H1 (cell line): ENCODE measurements at regions not wholly inside any gene's neighbourhood (a gene's known extent, or its start where the extent isn't known, plus 50 kb on each side); places are given as distances from the start of the nearest gene placed in this dataset.

ENCODE experiments used
- CTCF ChIA-PET: fragments of 300-600 bp; sonication (Branson Sonifier 250); formaldehyde crosslinking; loops from one replicate; lab custom pipeline; 2021; ENCODE audit not compliant: partially characterized antibody; lab: Charles Lee
- POLR2A ChIA-PET: fragments of 300-600 bp; sonication (Branson Sonifier 250); formaldehyde crosslinking; loops from one replicate; lab custom pipeline; 2021; ENCODE audit warnings: inconsistent platforms; ENCODE audit not compliant: partially characterized antibody; lab: Charles Lee
- DNase-seq, 2 experiments: peaks; one replicate each; pipeline versions ENCODE4 v3.0.0 to v3.0.0-alpha.2; 2010 to 2022; ENCODE audit warnings: low spot score in 2 of 2, low read depth in 1 of 2, mixed read lengths in 1 of 2
- FAIRE-seq: peaks from 2 replicates; lab custom pipeline; 2011; peaks lifted over from hg19 to GRCh38; lab: Jason Lieb, UNC
- H2AFZ ChIP-seq: 2 replicates; pipeline ENCODE4 v1.8.1; 2012; ENCODE audit warnings: low read length, inconsistent platforms
- H2AK5ac ChIP-seq: 2 replicates; pipeline ENCODE4 v1.6.1; 2013; ENCODE audit warnings: low read depth, low read length
- H2BK120ac ChIP-seq: replicated peaks from 2 replicates; pipeline ENCODE3; 2013; ENCODE audit warnings: low read depth, low read length, inconsistent platforms
- H2BK12ac ChIP-seq: 2 replicates; pipeline ENCODE4 v1.6.1; 2013; ENCODE audit warnings: low read depth, low read length
- H2BK15ac ChIP-seq: 2 replicates; pipeline ENCODE4 v1.6.1; 2013; ENCODE audit warnings: low read length
- H2BK20ac ChIP-seq: 2 replicates; pipeline ENCODE4 v1.6.1; 2013; ENCODE audit warnings: low read length
- H2BK5ac ChIP-seq: 2 replicates; pipeline ENCODE4 v1.6.1; 2013; ENCODE audit warnings: low read depth, low read length
- H3K14ac ChIP-seq: 2 replicates; pipeline ENCODE4 v1.6.1; 2013; ENCODE audit warnings: inconsistent platforms; ENCODE audit not compliant: insufficient read length
- H3K18ac ChIP-seq: 2 replicates; pipeline ENCODE4 v1.6.1; 2013; ENCODE audit warnings: low read length; ENCODE audit errors: extremely low read depth
- H3K23ac ChIP-seq: 2 replicates; pipeline ENCODE4 v1.6.1; 2013; ENCODE audit warnings: inconsistent platforms; ENCODE audit not compliant: insufficient read length
- H3K23me2 ChIP-seq: 2 replicates; pipeline ENCODE4 v1.6.1; 2013; ENCODE audit warnings: low read depth, low read length
- H3K27ac ChIP-seq: 2 replicates; pipeline ENCODE4 v1.6.1; 2011; ENCODE audit warnings: low read depth, low read length, inconsistent platforms
- H3K27me3 ChIP-seq, 4 experiments: replicated peaks in 1 of 4; 1 replicate in 1 of 4; 2 replicates in 3 of 4; pipeline versions ENCODE4 v1.6.1 to v1.8.1; 2011 to 2013; ENCODE audit warnings: low read length in 3 of 4, mild to moderate bottlenecking in 3 of 4, inconsistent platforms in 2 of 4, mixed read lengths in 2 of 4, moderate library complexity in 1 of 4; ENCODE audit not compliant: control insufficient read depth in 3 of 4, insufficient read depth in 3 of 4; ENCODE audit errors: extremely low read depth in 1 of 4
- H3K36me3 ChIP-seq, 4 experiments: 2 replicates each; pipeline versions ENCODE4 v1.6.1 to v1.8.1; 2011 to 2013; ENCODE audit warnings: mild to moderate bottlenecking in 4 of 4, low read length in 3 of 4, moderate library complexity in 2 of 4, control low read depth in 1 of 4, inconsistent platforms in 1 of 4; ENCODE audit not compliant: insufficient read depth in 4 of 4, control insufficient read depth in 2 of 4
- H3K4ac ChIP-seq: replicated peaks from 2 replicates; pipeline ENCODE3; 2013; ENCODE audit warnings: low read length, low read depth, mixed read lengths, inconsistent platforms; ENCODE audit not compliant: insufficient read length
- H3K4me1 ChIP-seq, 4 experiments: replicated peaks in 1 of 4; 1 replicate in 1 of 4; 2 replicates in 3 of 4; pipeline versions ENCODE4 v1.6.1 to v1.8.1; 2011 to 2013; ENCODE audit warnings: low read length in 3 of 4, inconsistent platforms in 2 of 4, mixed read lengths in 1 of 4; ENCODE audit not compliant: insufficient read depth in 4 of 4, control insufficient read depth in 3 of 4
- H3K4me2 ChIP-seq, 2 experiments: 2 replicates each; pipeline versions ENCODE4 v1.6.1 to v1.8.1; 2011 to 2013; ENCODE audit warnings: low read depth in 2 of 2, low read length in 2 of 2, control low read depth in 1 of 2, inconsistent platforms in 1 of 2, mild to moderate bottlenecking in 1 of 2; ENCODE audit not compliant: insufficient read depth in 1 of 2
- H3K4me3 ChIP-seq, 4 experiments: fragments of 200-600, 300-600 bp in 1 of 4; sonication (generic), shearing (Covaris generic), sonication (Bioruptor Twin) in 1 of 4; 2 replicates each; pipeline versions ENCODE4 v1.5.1 to v1.8.1; 2011 to 2016; ENCODE audit warnings: low read length in 4 of 4, low read depth in 3 of 4, control low read depth in 2 of 4, inconsistent platforms in 2 of 4, mild to moderate bottlenecking in 2 of 4, mixed read lengths in 1 of 4, moderate library complexity in 1 of 4; ENCODE audit not compliant: insufficient read depth in 2 of 4; ENCODE audit errors: extremely low read depth in 1 of 4
- H3K56ac ChIP-seq: replicated peaks from 2 replicates; pipeline ENCODE3; 2013; ENCODE audit warnings: low read depth, mild to moderate bottlenecking, mixed read lengths, low read length, inconsistent platforms; ENCODE audit not compliant: insufficient read length
- H3K79me1 ChIP-seq: 2 replicates; pipeline ENCODE4 v1.6.1; 2013; ENCODE audit warnings: low read depth, low read length, control low read depth
- H3K79me2 ChIP-seq, 2 experiments: 2 replicates each; pipeline versions ENCODE4 v1.6.1 to v1.8.1; 2012 to 2013; ENCODE audit warnings: low read length in 2 of 2, mild to moderate bottlenecking in 2 of 2, inconsistent platforms in 1 of 2; ENCODE audit not compliant: insufficient read depth in 2 of 2, control insufficient read depth in 1 of 2
- H3K9ac ChIP-seq, 4 experiments: replicated peaks in 1 of 4; 1 replicate in 1 of 4; 2 replicates in 3 of 4; pipeline versions ENCODE4 v1.6.1 to v1.8.1; 2011 to 2013; ENCODE audit warnings: low read depth in 3 of 4, low read length in 3 of 4, control low read depth in 2 of 4, mild to moderate bottlenecking in 2 of 4, moderate library complexity in 2 of 4, inconsistent platforms in 1 of 4; ENCODE audit errors: extremely low read depth in 1 of 4
- H3K9me3 ChIP-seq, 2 experiments: 2 replicates each; pipeline versions ENCODE4 v1.6.1 to v1.8.1; 2012 to 2013; ENCODE audit warnings: mild to moderate bottlenecking in 2 of 2, moderate library complexity in 2 of 2, control low read depth in 1 of 2, inconsistent platforms in 1 of 2, low read depth in 1 of 2, low read length in 1 of 2, mixed read lengths in 1 of 2; ENCODE audit not compliant: insufficient read depth in 2 of 2
- H4K20me1 ChIP-seq, 2 experiments: replicated peaks in 1 of 2; 2 replicates each; pipeline versions ENCODE3 to v1.8.1; 2011 to 2013; ENCODE audit warnings: inconsistent platforms in 2 of 2, low read length in 2 of 2, mild to moderate bottlenecking in 1 of 2; ENCODE audit not compliant: insufficient read depth in 2 of 2, control insufficient read depth in 1 of 2
- H4K5ac ChIP-seq: 2 replicates; pipeline ENCODE4 v1.6.1; 2013; ENCODE audit warnings: low read length, low read depth, mixed read lengths, inconsistent platforms; ENCODE audit not compliant: insufficient read length
- H4K8ac ChIP-seq: 2 replicates; pipeline ENCODE4 v1.8.0; 2013; ENCODE audit warnings: mild to moderate bottlenecking, moderate library complexity, low read length, inconsistent platforms; ENCODE audit not compliant: insufficient read depth; ENCODE audit errors: extremely low read depth
- H4K91ac ChIP-seq: replicated peaks from 2 replicates; pipeline ENCODE3; 2013; ENCODE audit warnings: low read length, mixed read lengths, inconsistent platforms; ENCODE audit not compliant: insufficient read length
- ASH2L ChIP-seq: fragments of 200-600, 300-600 bp; sonication (generic); IDR thresholded peaks from one replicate; pipeline ENCODE4 v1.7.1; 2017; ENCODE audit warnings: low read length
- BACH1 ChIP-seq: IDR thresholded peaks from 2 replicates; pipeline ENCODE4 v1.6.1; 2012; ENCODE audit warnings: low read length, improper control_type of control experiment
- CBX5 ChIP-seq: fragments of 300-800, 300-1000 bp; sonication (generic); IDR thresholded peaks from 2 replicates; pipeline ENCODE4 v1.7.1; 2016; ENCODE audit warnings: antibody characterized with exemption, low read length, low read depth
- CHD2 ChIP-seq: IDR thresholded peaks from 2 replicates; pipeline ENCODE4 v1.6.1; 2012; ENCODE audit warnings: low read length, improper control_type of control experiment
- CREB1 ChIP-seq: IDR thresholded peaks from 2 replicates; pipeline ENCODE4 v1.6.1; 2012; ENCODE audit warnings: inconsistent platforms
- GTF2F1 ChIP-seq: IDR thresholded peaks from 2 replicates; pipeline ENCODE4 v1.6.1; 2012; ENCODE audit warnings: low read depth, low read length, improper control_type of control experiment, borderline replicate concordance
- KDM1A ChIP-seq: fragments of 200-600, 300-600 bp; sonication (generic); IDR thresholded peaks from 2 replicates; pipeline ENCODE4 v1.7.1; 2016; ENCODE audit warnings: mild to moderate bottlenecking, low read length, borderline replicate concordance
- KDM5A ChIP-seq: fragments of 200-600 bp; IDR thresholded peaks from 2 replicates; pipeline ENCODE4 v1.7.1; 2012; ENCODE audit warnings: mild to moderate bottlenecking, low read length, inconsistent platforms, mixed read lengths
- POLR2A ChIP-seq, 2 experiments: IDR thresholded peaks; 1 replicate in 1 of 2; 2 replicates in 1 of 2; pipeline ENCODE4 v1.6.1; 2011; ENCODE audit warnings: low read depth in 2 of 2, low read length in 2 of 2, mild to moderate bottlenecking in 2 of 2; ENCODE audit errors: control extremely low read depth in 1 of 2
- RAD21 ChIP-seq, 2 experiments: IDR thresholded peaks in 1 of 2; conservative IDR thresholded peaks in 1 of 2; 2 replicates each; pipeline ENCODE4 v1.6.1; 2011; ENCODE audit warnings: low read depth in 2 of 2, low read length in 2 of 2, improper control_type of control experiment in 1 of 2, inconsistent platforms in 1 of 2, mild to moderate bottlenecking in 1 of 2, moderate library complexity in 1 of 2
- RNF2 ChIP-seq: fragments of 200-900, 300-1000 bp; sonication (generic); IDR thresholded peaks from 2 replicates; pipeline ENCODE4 v1.7.1; 2016; ENCODE audit warnings: borderline replicate concordance, low read depth, mild to moderate bottlenecking, antibody characterized with exemption, low read length; ENCODE audit not compliant: poor library complexity, severe bottlenecking; ENCODE audit errors: missing control alignments
- SP2 ChIP-seq: IDR thresholded peaks from 2 replicates; pipeline ENCODE4 v1.6.1; 2012; ENCODE audit warnings: mild to moderate bottlenecking, low read length, inconsistent platforms
- TBP ChIP-seq: IDR thresholded peaks from 2 replicates; pipeline ENCODE4 v1.6.1; 2011; ENCODE audit warnings: low read depth, low read length, improper control_type of control experiment
- WGBS, 2 experiments: shearing (Covaris generic) in 1 of 2; methylation state at CpG; one replicate each; pipeline versions ENCODE4 v1.1.6 to v1.1.7; 2013 to 2015; ENCODE audit warnings: low lambda C conversion rate in 2 of 2, mixed read lengths in 2 of 2, inconsistent platforms in 1 of 2, low coverage in 1 of 2, missing lambda C conversion rate in 1 of 2; ENCODE audit not compliant: insufficient replicate concordance in 2 of 2, insufficient coverage in 1 of 2, insufficient read length in 1 of 2; ENCODE audit errors: extremely low coverage in 1 of 2, missing lambda C conversion rate in 1 of 2; 5-methylcytosine and 5-hydroxymethylcytosine counted together

DNA sequence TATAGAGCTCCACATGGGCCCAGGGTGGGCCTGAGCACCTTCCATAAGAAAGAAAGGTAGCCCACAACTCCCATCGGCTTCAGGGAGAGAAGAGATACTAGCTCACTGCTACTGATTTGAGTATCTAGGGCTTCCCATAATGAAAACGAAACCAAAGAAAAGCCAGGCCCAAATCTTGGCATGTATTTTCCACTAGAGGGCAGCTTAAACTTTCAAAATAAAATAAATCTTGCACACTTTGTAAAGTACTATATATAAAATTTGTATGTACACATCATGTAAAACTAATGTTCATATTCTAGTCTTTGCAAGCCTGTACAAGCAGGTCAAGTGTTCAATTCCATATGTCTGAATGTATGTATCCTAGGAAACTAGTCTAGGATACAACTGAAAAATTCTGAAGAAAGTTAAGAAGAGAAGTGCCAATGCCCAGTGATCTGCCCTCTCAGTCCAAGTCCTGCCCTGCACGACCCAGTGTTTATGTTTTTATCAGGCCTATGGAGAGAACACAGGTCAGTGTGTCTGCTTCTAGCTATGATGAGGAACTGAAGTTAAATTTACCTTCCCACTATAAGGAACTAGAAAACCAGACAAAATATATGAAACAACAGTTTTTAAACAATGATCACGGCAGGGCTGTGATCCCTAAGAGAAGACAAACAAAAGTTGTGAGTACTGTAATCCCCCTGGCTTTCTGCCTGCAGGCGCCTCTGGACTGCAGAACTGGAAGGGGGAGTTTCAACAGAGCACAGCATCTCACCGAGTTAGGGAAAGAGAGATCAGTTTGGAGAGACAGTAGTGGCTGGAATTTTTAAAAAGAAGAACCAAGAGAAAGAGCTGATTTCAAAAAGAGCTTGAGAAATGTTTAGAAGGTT is 475.7 kb downstream of the UQCRFS1 start:
- H2BK15ac ChIP-seq = no peak overlapping the region
- no peak overlapping the region for H3K9ac ChIP-seq
- H3K9me3 ChIP-seq = no peaks in the 10 kb centered on the region
- CTCF ChIA-PET = interaction anchor here (0.6 to 5.3 kb wide), 44 partner anchors 7 to 763 kb away, joined by 3 to 79 read pairs (median 3); no protein-coding TSS in a partner anchor
- DNase-seq = no peak
- no peaks in the 10 kb centered on the region for H3K23me2 ChIP-seq
- POLR2A ChIA-PET = interaction anchor here (0.5 kb wide), 1 partner anchor 132 kb away, joined by 3 read pairs; no protein-coding TSS in a partner anchor
- peak overlapping the region; percentile 77 for H2AFZ ChIP-seq
- no peak overlapping the region for H2BK12ac ChIP-seq
- H3K4ac ChIP-seq = no peak overlapping the region
- H3K36me3 ChIP-seq = no peaks in the 10 kb centered on the region
- H3K23ac ChIP-seq = no peak overlapping the region
- H4K20me1 ChIP-seq = no peaks in the 10 kb centered on the region
- 58% methylated on average over 6 of the region's 6 CpGs; no CpG with 5 or more reads in 1 of the 2 experiments for WGBS, 2 experiments
- H3K4me1 ChIP-seq = peaks cover 0 to 2% (median 0%) of the 10 kb centered on the region in 4 experiments; a peak in 1 of 7 replicates
- H4K5ac ChIP-seq = no peak overlapping the region
- H3K79me2 ChIP-seq = no peaks in the 10 kb centered on the region
- no peak overlapping the region for H3K14ac ChIP-seq
- no peak overlapping the region for H4K8ac ChIP-seq
- H3K79me1 ChIP-seq = no peaks in the 10 kb centered on the region
- H3K27me3 ChIP-seq = no peaks in the 10 kb centered on the region
- H4K91ac ChIP-seq = no peak overlapping the region
- no peak overlapping the region for H3K27ac ChIP-seq
- H2BK120ac ChIP-seq = no peak overlapping the region
- H3K18ac ChIP-seq = no peak overlapping the region
- no peak overlapping the region for H3K4me2 ChIP-seq
- peak; percentile 28 for FAIRE-seq
- H3K56ac ChIP-seq = no peak overlapping the region
- H3K4me3 ChIP-seq = no peak overlapping the region
- H2BK20ac ChIP-seq = no peak overlapping the region
- no peak overlapping the region for H2AK5ac ChIP-seq
- H2BK5ac ChIP-seq = no peak overlapping the region
- TF ChIP-seq GTF2F1 = no peak
- no peak for TF ChIP-seq KDM5A
- peak; percentile 53 to 57 for TF ChIP-seq RAD21 (IDR thresholded peaks at IDR 0.05 in 1 of 2, conservative IDR thresholded peaks at IDR 0.05 in 1 of 2; ENCODE audit: low read depth in 2 of 2, low read length in 2 of 2)
- TF ChIP-seq SP2 = no peak
- no peak for TF ChIP-seq BACH1
- TF ChIP-seq KDM1A = no peak
- no peak for TF ChIP-seq ASH2L
- no peak for TF ChIP-seq TBP
- no peak for TF ChIP-seq CBX5
- TF ChIP-seq CHD2 = no peak
- no peak for TF ChIP-seq POLR2A (IDR thresholded peaks at IDR 0.05; ENCODE audit: control extremely low read depth in 1 of 2, low read depth in 2 of 2, low read length in 2 of 2)
- TF ChIP-seq CREB1 = no peak
- no peak for TF ChIP-seq RNF2
